NCI-H748 (cell line): ENCODE measurements at regions not wholly inside any gene's neighbourhood (a gene's known extent, or its start where the extent isn't known, plus 50 kb on each side); places are given as distances from the start of the nearest gene placed in this dataset.
"Not testable (repeated sequence)": the region's sequence is repeated elsewhere in the genome, so short reads cannot be mapped to it uniquely, and the experiment has no call there.

ENCODE experiments used
- DNase-seq: peaks from one replicate; lab custom pipeline; 2025; ENCODE audit not compliant: unreplicated experiment; lab: John Stamatoyannopoulos, UW

DNA sequence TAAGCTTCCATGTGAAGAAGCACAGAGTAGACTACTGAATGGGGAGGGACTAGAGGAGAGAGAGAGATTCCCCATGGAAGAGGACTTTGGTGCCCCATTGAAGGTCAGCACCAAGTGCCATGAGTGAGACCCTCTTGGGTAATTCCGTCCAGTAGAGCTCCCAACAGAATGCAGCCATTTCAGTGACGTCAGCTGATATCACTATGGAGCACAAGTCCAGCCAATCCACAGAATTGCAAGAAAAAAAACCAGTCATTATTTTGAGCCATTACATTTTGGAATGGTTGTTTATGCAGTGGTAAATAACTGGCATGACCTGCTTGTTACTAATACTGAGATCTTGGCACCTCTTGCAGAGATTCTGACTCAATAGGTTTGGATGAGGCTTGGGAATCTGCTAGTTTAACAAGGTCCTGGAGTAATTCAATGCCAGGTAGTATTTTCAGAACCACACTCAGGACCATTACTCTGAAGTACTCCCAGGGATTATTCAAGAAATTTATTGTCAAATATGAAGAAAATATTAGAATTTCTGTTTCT is 52.6 kb upstream of the SP8 start:
- DNase-seq: no peak

DNA sequence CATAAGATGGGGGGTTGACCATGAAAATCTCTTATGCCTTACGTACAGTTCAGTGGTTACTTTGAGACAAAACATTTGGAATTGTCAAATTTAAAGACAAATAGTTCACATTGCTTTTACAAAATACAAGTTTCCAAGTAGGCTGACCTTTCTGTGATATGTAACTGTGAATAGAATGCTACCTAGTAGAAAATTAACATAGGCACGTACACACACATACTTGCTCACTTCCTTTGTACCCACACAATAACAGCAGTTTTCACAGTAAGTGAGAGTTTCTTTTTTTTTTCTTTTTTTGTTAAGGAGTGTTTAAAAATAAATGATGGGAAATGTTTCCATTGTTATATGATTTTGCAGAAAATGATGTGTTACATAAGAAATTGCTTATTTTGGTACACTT is 53.3 kb upstream of the SP8 start:
- no peak for DNase-seq

DNA sequence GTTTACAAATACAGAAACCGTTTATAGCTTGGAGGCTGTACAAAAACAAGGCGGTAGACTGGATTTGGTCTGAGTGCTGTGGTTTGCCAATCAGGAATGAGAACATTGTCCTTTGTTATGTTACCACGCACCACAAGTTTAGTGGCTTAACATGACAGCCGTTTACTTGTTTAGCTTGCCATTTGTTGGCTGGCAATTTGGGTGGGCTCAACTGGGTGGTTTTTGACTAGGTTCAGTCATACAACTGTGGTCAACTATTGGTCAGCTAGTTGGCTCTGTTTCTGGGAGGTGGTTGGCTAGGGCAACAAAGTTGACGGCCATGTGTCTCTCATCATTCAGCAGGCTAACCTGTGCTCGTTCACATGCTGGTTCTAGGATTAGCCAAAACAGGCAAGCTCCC is 60.1 kb upstream of the SP8 start:
- no peak for DNase-seq

DNA sequence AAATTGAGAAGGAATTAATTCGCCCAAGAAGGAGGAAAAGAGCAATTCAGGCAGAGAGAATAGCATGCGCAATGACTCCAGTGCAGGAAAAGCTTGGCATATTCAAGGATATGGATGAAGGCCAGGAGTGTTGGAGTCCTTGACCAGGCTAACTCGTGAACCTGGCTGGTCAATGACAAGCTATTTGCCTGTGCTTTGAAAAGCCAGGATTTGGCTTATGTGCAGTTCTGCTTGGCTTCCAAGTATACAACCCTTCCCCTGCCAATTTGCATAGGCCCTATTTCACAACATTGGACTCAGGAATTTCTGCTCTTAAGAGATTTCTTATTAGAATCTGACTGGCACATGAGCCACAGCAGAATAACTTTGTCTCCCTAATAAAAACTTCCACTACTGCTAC is 72.3 kb upstream of the SP8 start:
- no peak for DNase-seq

DNA sequence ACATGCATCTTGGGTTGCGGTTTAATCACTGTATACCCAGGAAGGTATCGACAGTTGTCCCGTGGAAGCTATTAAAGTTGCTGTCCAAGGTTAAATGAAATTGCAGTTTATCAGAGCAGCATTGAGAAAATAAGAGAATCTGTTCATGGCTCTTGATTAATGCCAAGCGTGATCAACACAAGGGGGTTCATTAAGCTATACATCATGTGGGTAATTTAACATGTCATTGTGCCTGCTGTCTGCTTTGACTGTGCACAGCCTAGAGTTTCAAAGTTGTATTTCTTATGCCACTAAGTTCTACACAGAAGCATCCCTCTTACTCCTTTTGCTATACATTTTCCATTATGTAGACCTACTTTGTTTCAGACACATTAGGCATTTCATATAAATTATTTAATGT is 74.8 kb upstream of the SP8 start:
- DNase-seq: no peak

DNA sequence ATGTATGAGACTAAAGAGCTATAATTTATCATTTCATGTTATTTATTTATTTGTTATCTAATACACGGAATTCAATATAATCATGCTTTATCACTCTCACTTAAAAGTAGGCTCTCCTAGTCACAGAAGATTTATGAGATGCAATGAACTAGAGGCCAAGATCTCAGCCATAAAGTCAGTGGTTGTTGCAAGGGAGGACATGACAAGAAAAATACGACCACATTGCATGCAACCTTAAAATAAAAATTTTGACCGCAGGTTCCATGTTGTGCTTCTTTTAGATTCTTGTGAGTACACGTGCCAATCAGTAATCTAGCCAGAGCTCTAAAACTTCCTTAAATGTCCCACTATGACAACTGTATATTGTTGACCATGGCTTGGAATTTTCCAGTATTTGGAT is 75.9 kb upstream of the SP8 start:
- no peak for DNase-seq

DNA sequence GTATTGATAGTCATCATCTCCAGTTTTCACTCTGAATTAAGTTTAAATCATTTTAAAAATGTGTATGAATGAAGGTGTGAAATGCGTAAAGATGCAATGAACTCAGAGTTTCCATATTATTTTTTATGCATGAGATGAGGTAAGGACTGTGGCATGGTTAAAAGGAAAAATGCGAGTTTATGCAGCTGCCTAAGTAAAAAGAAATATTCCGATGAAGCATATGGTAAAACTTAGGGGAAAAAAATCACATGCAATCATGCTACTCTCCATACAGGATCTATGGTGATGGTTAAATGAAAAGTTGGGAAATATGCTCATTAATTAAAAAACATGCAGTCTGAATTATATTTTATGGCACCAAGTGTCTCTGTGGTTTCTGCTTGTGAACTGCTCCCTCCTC is 77.5 kb upstream of the SP8 start:
- no peak for DNase-seq

DNA sequence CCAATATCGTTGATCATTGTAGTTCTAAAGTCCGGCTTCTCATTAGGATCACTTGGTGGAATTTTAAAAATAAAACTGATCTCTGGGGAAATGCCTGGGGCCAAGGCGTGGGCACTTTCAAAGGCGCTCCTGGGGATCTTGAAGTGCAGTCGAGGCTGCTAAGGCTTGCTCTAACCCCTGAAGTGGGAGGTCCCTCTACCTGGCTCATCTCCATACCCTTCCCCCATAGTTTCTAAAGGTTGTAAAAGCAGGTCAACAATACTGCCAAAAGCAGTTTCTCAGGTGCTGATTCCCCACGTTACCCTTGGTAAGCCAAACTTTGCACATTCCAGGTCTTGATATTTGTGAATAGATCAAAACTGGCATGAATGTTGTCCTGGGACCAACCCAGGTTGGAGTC is 79.0 kb upstream of the SP8 start:
- DNase-seq: no peak

DNA sequence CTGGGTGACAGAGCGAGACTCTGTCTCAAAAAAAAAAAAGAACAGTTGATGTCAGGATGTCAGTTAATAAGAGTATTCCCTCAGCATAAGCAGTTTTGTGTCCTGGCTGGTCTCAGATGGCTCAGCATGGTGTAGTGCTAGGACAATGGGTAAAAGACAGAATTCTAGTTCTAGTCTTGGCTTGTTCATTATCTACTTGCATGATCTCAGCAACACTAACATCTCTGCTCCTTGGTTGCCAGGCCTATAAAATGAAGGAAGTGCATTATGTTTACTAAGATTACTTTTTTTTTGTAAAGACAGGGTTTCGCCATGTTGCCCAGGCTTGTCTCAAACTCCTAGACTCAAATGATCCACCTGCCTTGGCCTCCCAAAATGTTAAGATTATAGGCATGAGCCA is 84.3 kb upstream of the SP8 start:
- DNase-seq: no peak

DNA sequence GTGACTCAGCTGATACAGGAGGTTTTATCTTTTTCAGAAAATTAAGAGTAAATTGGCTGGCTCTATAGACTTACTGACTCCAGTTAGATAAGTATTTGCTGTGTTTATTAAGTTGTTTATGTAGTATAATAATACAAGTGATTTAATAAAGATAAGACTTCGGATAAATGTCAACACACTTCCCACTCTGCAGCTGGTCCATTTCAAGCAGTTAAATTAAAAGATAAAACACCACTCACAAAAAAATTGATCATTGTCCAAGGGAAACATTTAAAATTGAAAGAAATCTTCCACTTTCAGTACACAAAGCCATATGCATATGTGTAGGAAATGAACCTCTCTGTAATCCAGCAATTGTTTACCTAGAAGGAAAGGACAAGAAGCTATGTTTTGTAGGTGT is 106.1 kb upstream of the SP8 start:
- DNase-seq: peak; percentile 86

DNA sequence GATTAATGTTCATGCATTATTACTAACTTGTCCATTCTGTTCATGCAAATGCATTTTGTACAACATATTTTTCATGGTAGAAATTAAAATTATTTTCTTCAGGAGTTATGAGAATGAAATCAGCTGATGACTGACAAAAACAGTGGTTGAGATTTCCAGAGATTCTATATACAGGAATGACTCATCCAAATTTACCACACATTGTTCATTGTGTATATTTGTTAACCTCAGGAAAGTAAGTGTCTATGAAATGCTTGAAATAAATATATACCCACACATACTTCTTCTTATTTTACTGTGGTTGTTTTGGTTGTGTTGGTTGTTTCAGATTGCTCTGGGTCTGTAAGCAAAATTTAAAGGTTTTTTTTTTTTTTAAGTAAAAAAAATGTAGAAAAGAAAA is 108.1 kb upstream of the SP8 start:
- DNase-seq: no peak

DNA sequence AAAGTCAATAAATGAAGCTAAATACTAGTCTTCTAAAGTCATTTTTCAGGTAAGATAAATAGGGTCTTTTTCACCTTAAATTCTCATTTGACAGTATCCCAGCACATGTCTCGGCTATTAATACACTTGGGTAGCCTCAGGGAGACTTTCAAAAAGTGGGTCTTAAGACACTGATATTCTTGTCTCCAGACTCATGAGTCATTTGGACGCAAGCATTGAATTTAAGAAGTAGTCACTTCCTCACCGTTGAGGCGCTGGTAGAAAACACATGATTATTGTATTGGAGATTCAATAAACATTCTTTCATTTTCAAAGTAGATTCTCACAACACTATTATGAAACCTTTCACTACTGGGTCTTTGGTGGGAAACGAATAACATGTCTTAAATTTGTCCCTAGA is 108.9 kb upstream of the SP8 start:
- DNase-seq: no peak

DNA sequence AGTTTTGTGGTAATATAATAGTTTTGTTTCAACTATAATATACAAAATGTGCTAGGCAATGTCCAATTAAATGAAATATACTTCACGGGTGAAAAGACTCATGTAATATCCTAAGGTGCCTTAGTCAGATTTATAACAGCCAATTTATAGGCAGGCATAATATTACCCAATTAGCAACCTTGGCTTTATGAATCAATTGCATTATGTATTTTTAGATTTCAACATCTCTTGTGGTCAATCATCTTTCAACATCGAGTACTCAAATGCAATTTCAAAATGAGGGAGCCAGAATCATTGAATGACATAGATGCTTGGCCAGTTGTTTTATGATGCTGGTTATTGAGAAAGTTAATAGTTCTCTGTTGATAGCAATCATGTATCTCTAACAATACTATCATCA is 110.3 kb upstream of the SP8 start:
- no peak for DNase-seq

DNA sequence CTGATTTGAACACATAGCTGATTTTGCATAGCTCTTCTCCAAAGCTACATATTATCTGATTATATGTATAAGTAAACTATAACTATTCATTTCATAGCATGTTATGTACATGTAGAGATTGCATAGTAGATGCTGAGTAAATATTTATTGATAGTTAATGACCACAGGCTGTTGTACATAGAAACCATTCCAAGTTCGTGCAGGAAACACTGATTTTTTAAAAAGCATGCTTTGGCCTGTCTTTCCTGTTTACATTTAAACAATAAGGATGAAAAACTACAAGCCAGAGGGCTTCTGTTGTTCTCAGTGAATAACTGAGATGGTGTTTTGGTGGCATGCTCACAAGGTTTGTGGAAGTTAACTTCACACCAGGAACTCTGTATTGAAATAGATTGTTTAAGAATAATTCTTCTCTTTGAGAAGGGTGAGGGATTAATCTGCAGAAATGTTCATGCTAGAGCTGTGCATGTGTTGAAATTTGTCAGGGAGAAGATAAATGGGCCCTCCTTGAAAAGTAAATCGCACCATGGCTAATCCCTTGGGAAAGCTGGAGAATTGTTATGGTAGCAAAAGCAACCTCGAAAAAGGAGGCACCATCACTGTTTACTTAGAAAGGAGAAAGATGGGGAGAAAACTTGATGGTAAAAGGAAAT is 120.2 kb upstream of the SP8 start:
- DNase-seq: peak; percentile 86

DNA sequence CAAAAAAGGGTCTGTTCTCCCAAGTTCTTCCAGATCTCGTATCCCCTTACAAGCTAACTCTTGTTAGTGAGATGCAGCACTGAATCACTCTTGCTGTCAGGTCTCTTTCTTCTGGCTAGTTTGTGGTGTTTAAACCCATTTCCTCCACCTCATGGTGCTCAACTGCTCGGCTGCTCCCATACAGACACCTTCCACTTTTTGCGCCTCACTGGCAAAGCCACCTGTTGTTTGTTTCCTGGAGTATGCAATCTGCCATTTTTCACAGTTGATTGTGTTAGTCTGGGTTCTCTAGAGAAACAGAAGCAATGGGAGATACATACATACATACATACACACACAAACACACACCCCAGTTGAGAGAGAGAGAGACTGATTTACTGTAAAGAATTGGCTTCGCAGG is 124.4 kb upstream of the SP8 start:
- DNase-seq: no peak

DNA sequence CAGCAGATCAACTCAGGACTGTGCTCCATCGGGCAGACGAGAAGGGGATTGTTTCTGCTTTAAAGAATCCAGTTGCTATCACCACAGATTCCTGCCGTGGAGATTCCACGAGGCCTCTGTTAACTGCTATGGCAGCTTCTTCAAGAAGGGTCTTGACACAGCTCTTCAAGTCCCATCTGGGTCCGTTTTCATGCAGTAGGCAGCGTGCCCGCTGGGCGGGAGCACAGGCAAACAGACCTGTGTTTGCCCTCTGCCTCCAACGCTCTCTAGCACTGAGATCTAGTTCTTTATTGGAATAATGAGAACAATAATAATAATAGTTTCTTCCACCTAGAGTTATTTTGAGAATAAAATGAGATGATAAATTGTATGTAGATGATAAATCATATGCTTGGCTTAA is 127.2 kb upstream of the SP8 start:
- DNase-seq: no peak

DNA sequence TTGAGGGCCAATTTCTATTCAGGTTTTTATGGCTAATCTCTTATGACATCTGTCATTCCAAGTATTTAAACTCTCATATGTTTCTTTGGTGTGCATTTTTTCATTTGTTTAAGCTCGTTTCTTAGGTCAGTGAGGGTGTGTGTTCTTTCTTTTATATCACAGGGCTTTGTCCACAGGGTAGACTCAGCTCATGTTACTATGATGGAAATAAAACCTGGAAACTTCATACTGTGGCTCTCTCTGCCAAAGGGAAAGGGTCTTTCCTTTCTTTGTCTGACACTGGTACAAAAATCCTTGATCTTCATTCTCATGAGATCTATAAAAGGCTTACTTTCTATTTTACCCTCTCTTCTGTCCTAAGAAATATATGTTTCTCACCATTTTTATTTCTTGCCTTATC is 129.6 kb upstream of the SP8 start:
- peak; percentile 30 for DNase-seq

DNA sequence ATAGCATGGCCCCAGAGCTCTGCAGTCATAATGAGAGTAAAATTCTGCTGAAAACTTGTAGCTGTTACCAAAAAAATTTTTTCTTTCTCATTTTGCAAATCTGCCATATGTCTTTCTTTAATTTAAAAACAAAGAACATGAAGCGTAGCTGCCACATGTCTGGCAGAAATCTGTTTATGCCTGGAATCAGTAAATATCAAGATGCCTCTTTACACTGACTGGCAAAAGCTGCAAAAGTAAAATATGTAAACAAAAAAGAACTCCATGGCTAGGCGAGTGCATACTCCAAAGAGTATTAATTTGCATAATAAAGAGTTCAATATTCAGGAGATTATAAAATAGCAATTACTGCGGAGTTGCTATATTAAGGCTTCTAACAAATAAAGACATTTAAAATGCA is 130.9 kb upstream of the SP8 start:
- DNase-seq: no peak

DNA sequence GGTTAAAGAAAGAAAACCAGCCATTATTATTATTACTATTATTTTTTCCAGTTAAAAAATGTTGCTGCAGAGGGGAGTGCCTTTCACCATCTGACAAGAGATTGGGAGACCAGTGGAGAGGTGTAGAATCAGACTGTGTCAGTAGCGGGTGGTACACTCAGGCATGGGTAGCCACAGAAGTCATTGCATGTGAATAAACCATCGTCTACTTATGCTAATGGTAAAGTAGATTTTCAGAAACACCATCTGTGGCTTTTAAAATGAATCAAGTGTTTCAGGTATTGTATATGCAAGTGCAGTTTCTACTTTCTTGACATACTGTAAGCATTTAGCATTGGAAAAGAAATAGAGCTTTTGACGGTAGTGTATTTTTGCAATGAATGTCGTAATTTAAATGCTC is 131.5 kb upstream of the SP8 start:
- DNase-seq: no peak

DNA sequence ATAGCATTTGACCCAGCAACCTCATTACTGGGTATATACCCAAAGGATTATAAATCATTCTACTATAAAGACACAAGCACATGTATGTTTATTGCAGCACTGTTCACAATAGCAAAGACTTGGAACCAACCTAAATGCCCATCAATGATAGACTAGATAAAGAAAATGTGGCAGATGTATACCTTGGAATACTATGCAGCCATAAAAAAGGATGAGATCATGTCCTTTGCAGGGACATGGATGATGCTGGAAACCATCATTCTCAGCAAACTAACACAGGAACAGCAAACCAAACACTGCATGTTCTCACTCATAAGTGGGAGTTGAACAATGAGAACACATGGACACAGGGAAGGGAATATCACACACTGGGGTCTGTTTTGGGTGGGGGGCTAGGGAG is 140.5 kb upstream of the SP8 start:
- not testable (repeated sequence) for DNase-seq

DNA sequence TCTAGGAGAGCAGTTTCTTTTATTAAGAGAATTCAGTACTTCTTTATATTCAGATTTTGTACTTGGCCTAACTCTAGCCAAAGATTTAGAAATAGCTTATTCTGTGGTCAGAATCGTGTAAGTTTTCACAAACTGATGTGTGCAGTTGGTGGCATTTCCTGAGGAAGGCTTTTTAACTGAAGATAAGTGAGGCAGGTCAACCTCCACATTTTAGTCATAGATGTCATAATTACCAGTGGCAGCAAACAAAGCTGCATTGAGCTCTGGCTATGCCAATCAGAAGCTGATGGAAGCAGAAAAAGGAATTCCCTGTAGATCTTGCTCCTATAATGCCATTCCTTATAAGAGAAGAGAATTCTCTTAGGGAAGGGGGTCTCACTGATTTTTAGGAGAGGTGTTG is 141.3 kb upstream of the SP8 start:
- DNase-seq: no peak

DNA sequence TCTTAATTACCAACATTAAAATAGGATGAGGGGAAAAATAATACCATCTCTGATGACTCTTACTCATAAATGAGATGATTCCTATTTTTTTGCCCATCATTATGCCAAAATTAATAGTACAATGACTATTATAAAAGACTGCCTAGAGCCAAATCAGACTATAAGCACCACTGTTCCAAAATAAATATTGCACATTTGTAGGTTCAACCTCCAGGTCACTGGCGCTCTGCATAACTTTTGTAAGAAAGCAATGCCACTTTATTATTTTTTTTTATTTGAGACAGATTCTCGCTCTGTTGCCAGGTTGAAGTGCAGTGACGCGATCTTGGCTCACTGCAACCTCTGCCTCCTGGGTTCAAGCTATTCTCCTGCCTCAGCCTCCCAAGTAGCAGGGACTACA is 142.5 kb upstream of the SP8 start:
- DNase-seq: no peak

DNA sequence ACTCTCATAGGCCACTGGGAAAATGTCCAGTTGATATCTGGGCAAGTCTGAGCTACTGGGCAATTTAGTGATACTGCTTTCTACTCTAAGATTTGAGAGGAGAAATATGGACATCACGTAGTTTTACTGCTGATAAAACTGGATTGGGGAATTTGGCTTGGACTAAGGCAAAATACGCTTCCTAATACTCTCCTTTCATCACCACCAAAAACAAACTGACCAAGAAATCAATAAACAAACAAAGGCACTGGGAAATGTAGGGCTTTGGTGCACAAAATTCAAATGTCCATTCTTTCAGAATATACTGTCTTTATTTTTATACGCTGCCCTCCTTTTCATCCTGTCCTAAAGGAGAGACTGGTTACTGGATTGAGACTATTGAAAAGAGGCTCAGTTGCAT is 145.1 kb upstream of the SP8 start:
- no peak for DNase-seq
